Activated CD8-positive, alpha-beta memory T cell treated with anti-CD3 and anti-CD28 coated beads for 48 hours (primary cell): ENCODE measurements at regions not wholly inside any gene's neighbourhood (a gene's known extent, or its start where the extent isn't known, plus 50 kb on each side); places are given as distances from the start of the nearest gene placed in this dataset.

Experiments
- DNase-seq, 3 experiments: peaks; one replicate each; pipeline ENCODE4 v3.0.0-alpha.2; 2020; ENCODE audit warnings: low read depth in 2 of 3, low spot score in 2 of 3

GRCh38 chr2:6336752-6337471 lies 528.8 kb downstream of the CMPK2 start:
- DNase-seq = no peak

- no peak for DNase-seq
Measured at GRCh38 chr2:6337472-6337820, 528.3 kb downstream of the CMPK2 start.

- DNase-seq = no peak
Measured at GRCh38 chr2:6341588-6342129, 524.0 kb downstream of the CMPK2 start.

- DNase-seq = no peak
Measured at GRCh38 chr2:6342273-6342920, 523.3 kb downstream of the CMPK2 start.

GRCh38 chr2:6343076-6343475 lies 522.6 kb downstream of the CMPK2 start:
- DNase-seq = no peak

- DNase-seq = no peak
Measured at GRCh38 chr2:6352247-6352646, 513.5 kb downstream of the CMPK2 start.

- no peak for DNase-seq
Measured at GRCh38 chr2:6352906-6353515, 512.7 kb downstream of the CMPK2 start.

- no peak for DNase-seq
Measured at GRCh38 chr2:6353669-6354068, 512.0 kb downstream of the CMPK2 start.

- no peak for DNase-seq
Measured at GRCh38 chr2:6354546-6354945, 511.2 kb downstream of the CMPK2 start.

- DNase-seq = no peak
Measured at GRCh38 chr2:6355886-6356761, 509.6 kb downstream of the CMPK2 start.

GRCh38 chr2:6358546-6358945 lies 507.2 kb downstream of the CMPK2 start:
- DNase-seq = no peak

GRCh38 chr2:6358985-6359384 lies 506.7 kb downstream of the CMPK2 start:
- DNase-seq = no peak

GRCh38 chr2:6359964-6360363 lies 505.7 kb downstream of the CMPK2 start:
- no peak for DNase-seq

GRCh38 chr2:6362671-6363450 lies 502.8 kb downstream of the CMPK2 start:
- no peak for DNase-seq

- no peak for DNase-seq
Measured at GRCh38 chr2:6368281-6368680, 497.4 kb downstream of the CMPK2 start.

GRCh38 chr2:6369266-6369665 lies 496.4 kb downstream of the CMPK2 start:
- DNase-seq = no peak

GRCh38 chr2:6370753-6371551 lies 494.8 kb downstream of the CMPK2 start:
- no peak for DNase-seq

- DNase-seq = no peak
Measured at GRCh38 chr2:6372317-6372901, 493.3 kb downstream of the CMPK2 start.

GRCh38 chr2:6381326-6381725 lies 484.4 kb downstream of the CMPK2 start:
- no peak for DNase-seq
